Limb (tissue), 2 donors: ENCODE measurements at regions not wholly inside any gene's neighbourhood (a gene's known extent, or its start where the extent isn't known, plus 50 kb on each side); places are given as distances from the start of the nearest gene placed in this dataset.
"Not testable (repeated sequence)": the region's sequence is repeated elsewhere in the genome, so short reads cannot be mapped to it uniquely, and the experiment has no call there.

Experiments
- DNase-seq, 2 donors: peaks; one replicate each; pipeline ENCODE4 v3.0.0-alpha.2; 2016; ENCODE audit errors: extremely low spot score in 2 of 2

DNA sequence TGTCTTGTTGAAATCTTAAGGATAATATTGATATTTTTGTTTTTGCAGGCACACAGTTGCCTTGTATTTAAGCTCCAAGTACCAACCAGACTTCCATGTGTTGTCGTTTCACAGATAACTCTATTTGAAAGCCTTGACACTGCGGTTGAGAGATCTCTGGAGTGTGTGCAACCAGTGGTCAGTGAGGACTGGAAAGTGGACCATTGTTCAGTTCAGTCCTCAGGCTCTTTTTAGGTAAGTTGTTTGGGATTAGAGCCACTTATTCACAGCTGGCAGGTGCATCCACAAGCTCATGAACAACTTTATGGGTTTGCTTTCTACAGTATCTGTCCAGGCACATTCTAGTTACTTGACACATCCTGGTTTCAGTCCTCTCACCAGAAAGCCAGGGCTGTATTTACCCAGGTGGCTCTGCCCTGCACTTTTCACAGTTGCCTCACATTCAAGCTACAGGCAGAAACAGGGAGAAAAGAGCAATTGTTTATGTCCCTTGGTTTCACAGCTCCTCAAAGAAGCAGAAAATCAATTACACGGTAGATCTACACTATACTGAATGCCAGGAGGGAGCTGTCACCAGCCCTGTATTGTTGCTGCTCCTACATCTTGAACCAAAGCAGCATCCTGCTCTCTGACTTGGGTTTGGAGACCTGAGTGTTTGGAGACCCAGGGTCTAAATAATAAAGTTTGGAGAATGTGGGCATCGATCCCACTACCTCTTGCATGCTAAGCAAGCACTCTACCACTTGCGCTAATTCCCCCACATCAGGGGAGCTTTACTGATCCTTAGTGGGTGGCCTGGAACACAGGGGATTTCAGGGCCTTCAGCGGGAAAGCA is 543.3 kb downstream of the PRIM2 start:
- not testable (repeated sequence) for DNase-seq

DNA sequence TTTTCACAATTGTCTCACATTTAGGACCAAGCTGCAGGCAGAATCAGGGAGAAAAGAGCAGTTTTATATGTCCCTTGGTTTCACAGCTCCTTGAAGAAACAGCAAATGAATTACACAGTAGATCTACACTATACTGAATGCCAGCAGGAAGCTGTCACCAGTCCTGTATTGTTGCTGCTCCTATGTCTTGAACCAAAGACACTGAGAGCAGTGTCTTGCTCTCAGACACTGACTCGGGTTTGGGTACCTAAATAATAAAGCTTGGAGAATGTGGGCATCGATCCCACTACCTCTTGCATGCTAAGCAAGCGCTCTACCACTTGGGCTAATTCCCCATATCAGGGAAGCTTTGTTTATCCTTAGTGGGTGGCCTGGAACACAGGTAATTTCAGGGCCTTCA is 552.7 kb downstream of the PRIM2 start:
- DNase-seq, result not testable (repeated sequence)

DNA sequence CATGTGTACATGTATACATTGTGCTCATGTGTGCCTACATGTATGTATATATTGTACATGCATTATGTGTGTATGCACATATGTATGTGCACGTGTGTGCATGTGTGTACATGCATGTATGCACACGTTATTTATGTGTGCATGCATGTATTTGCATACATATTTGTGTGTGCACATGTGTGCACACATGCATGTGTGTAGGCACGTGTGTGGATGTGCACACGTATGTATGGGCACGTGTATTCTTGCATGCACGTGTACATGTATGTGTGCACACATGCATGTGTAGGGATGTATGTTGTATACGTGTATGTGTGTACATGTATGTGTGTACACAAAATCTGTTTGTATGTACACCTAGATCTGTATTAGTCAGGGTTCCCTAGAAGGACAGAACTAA is 556.0 kb downstream of the PRIM2 start:
- DNase-seq, result not testable (repeated sequence)

DNA sequence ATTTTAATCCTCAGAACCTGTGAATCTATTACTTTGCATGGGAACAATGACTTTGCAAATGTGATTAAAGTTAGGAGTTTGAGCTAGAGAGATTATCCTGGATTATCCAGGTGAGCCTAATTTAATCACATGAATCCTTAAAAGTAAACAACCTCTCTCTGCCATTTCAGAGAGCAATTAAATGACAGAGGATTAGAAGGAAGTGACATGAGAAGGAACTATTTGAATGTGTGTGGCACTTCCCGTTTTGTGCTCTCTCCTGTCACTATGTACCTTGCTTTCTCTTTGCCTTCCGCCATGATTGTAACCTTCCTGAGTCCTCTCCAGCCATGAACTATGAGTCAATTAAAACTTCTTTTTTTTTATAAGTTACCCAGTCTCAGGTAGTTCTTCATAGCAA is 559.2 kb downstream of the PRIM2 start:
- not testable (repeated sequence) for DNase-seq

DNA sequence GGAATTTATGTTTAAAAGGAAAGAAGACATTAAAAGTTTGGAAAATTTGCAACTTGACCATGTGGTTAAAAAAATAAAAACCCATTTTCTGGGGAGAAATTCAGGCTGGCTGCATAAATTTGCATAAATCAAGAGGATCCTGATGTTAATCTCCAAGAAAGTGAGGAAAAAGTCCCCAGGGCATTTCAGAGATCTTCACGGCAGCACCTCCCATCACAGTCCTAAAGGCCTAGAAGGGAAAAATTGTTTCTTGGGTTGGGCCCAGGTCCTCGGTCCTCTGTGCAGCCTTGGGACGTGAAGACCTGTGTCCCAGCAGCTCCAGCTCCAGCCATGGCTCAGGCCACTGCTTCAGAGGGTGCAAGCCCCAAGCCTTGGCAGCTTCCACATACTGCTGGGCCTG is 560.3 kb downstream of the PRIM2 start:
- not testable (repeated sequence) for DNase-seq

DNA sequence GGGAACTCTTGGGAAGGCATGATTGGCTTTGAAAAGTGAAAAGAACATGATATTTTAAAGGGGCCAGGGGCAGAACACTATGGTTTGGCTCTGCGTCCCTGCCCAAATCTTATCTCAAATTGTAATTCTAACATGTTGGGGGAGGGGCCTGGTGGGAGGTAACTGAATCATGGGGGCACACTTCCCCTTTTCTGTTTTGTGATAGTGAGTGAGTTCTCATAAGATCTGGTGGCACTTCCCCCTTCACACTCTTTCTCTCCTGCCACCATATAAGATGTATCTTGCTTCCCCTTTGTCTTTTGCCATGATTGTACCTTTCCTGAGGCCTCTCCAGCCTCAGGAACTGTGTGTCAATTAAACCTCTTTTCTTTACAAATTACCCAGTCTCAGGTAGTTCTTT is 561.4 kb downstream of the PRIM2 start:
- DNase-seq, result not testable (repeated sequence)

DNA sequence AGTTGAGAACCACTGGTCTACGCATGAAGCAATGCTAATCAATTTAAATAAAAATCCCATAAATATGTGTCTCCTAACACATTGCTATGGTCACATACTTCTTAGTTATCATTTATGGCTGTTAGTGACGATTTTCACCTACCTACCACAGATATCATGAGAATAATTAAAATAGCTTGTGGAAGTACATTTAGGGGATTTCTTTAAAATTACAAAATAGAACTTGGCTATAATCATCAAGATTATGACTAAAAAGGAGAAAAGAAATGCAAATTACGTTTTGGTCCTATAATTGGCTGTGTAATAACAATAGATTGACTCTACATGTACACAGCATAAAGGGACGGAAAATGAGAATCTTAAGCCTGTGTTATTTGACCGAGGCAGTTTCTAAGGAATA is 581.4 kb downstream of the PRIM2 start:
- not testable (repeated sequence) for DNase-seq

DNA sequence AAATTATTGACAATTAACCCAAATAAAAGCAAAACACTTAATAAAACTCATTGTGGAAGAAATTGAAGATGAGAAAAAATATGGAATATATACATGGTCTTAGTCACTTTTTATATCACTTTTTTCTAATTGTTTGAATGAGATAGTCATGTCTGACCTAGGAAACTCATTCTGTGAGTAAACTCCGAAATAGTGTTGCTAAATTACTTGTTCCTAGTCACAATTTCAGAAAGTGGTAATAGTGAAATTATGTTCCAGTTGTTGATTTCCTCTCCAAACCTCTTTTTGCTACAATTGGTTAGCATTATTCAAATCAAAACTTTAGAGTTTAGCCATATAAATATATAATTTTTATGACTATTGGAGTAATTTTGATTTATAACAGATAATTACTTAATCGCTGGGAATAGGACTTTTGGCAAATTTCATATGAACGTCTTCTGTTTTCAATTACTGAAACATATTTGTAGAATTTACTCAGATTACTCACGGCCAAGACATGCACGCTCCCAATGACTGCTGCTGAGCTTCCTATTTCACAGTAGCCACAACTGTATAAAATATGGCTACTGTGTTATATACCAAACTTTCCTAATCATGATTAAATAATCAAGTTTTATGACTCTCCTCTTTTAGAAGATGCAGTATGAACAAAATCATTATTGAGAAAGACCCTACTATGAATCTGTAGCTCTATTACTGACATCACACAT is 583.4 kb downstream of the PRIM2 start:
- not testable (repeated sequence) for DNase-seq

DNA sequence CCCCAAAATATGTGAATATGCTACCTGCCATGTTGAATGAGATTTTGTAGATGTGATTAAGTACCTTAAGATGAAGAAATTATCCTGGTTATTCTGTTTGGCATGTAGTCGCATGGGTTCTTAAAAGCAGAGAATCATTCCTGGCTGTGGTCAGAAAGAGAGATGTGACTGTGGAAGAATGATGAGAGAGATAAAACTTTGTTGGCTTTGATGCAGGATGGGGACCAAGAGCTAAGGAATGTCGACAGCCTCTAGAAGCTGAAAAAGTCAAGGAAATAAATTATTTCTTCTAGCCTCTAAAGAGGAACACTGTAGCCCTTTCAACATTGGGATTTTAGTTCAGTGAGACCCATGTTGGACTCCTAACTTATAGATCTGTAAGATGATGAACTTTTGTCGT is 584.0 kb downstream of the PRIM2 start:
- DNase-seq, result not testable (repeated sequence)

DNA sequence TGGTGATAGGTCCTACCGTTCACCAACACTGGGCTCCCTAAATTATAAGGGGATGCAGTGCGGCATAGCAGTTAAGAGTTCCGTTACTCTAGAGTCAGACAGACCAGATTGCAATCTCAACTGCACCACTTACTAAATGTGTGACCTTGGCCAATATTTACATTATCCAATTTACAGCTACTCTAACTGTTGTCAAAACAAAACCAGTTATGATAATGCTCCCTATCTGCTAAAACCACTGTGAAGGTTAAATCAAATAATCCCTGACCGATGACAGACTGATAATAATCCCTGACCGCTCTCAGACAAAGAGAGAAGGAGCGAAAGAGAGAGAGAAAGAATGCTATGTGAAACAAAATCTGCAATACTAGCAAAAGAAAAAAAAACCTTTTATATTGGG is 586.9 kb downstream of the PRIM2 start:
- DNase-seq, result not testable (repeated sequence)

DNA sequence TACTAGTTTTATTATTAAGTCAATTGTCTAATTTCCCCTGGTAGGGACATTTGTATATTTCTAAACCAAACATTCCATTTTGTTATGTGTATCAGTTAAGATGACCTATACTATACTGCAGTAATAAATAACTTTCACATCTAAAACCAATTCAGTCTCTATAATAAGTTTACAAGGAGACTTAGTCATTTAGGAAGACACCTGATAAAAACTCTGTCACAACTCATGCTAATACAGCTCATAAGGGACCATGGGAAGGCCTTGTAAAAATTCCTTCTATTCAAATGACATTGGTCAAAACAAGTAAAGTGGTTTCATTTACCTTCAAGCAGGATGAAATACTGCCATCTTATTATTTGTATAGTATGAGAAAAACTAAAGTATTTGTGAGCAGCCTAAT is 597.9 kb downstream of the PRIM2 start:
- not testable (repeated sequence) for DNase-seq

DNA sequence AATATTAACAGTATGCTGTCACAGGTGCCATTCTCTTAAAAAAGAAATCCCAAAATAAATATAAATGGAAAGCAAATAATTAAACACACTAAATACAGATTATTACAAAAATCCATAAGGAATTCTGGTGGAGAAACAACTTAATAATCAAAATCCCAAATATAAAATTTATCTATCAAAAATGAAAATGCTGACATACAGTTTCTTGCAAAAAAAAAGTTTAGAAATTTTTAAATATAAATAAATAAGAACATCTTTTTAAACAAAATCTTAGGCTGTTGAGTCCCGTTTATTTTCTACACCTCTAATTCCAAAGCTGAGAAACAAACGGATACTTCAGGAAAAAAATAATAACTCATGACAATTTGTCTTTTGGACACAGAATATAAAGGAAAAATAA is 625.5 kb downstream of the PRIM2 start:
- not testable (repeated sequence) for DNase-seq

DNA sequence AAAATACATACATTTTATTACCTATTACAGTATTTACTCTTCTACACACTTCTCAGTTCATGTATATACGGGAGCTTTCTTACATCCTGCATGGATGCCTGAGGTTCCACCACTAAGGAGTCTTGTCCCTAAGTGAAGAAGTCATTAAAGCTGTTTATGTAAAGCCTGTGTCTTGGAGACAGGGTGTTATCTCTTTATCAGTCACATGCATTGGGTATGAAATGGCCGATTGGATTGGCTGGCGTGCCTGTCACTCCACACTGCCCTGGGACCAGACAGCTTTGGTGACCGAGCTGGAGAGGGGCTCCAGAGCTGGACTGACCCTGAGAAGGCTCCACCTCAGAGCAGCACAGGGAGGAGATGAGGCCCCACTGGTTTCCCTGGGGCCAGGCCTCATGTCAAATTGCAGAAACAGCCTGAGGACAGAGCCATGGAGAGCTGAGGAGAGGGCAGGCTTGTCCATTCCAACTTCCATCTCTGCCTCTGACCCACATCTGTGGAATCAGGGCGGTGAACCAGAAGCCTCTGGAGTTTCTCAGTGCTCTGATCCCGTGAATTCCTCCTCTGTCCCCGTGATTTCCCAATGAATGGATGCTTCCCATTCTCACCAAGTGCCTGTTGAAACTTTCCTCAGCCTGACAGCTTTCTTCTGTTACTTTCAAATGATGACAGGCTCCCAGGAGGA is 628.8 kb downstream of the PRIM2 start:
- DNase-seq, result not testable (repeated sequence)

DNA sequence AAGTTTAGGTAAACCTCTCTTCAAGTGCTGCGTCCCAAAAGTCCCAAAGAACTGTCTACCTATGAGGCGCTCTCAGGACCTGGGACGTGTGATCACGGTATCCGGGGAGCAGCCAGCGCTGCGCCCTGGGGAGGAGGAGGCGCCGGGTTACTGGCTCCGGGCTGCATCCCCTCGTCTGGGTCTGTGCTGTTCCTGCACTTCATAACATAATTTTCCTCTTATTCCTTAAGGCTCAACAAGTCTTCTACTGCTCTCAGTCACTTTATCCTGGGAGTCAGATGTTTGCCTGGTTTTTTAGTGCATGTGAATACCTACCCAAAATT is 629.3 kb downstream of the PRIM2 start:
- DNase-seq, result not testable (repeated sequence)

DNA sequence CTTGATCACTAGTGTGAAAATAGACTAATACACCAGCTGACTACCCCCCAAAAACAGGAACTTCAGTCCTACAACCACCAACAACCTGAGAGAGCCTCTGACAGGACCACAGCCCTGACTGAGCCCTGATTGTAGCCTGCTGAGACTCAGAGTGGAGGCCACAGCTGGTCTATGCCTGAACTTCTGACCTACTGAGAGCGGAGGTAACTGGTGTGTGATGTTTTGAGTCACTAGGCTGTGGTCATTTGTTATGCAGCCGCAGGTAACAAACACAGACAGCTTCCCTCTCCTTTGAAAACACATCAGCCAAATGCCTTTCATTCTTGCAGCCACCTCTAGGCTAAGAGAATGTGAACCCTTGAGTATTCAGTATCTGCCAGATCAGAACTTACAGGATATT is 631.1 kb downstream of the PRIM2 start:
- not testable (repeated sequence) for DNase-seq

DNA sequence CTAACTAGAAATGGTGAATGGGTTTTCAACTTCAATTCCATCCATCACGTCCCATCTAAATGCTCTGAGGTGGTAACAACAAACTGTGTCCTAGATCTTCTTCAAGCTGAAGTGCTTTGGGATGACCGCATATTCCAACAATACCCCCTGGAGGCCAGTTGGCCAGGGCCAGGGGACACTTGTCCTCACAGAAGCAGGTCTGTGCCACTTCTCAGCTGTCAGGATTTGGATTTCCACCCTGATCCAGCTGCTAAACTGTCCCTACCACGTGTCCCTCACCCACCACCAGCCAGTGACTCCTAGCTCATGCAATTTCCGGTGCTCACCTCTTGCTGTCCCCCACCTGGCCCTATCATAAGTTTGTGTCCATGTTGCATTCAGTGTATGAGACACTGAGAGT is 633.0 kb downstream of the PRIM2 start:
- DNase-seq, result not testable (repeated sequence)

DNA sequence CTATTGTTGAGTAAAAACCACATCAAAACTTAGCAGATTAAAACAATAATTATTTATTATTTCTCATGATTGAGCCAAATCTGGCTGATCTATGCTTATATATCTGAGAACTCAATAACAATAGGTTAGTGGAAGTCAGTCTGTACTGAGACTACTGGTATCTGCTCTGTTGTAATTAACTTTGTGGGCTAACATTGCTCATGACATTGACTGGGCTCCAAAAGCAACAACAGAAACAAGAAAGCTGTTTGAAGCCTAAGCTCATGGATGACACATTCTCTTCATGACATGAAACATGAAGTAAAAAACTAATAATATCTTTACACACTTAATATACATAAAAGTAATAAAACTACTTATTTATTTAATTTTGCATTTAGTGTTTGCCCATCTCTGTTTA is 649.3 kb downstream of the PRIM2 start:
- not testable (repeated sequence) for DNase-seq

DNA sequence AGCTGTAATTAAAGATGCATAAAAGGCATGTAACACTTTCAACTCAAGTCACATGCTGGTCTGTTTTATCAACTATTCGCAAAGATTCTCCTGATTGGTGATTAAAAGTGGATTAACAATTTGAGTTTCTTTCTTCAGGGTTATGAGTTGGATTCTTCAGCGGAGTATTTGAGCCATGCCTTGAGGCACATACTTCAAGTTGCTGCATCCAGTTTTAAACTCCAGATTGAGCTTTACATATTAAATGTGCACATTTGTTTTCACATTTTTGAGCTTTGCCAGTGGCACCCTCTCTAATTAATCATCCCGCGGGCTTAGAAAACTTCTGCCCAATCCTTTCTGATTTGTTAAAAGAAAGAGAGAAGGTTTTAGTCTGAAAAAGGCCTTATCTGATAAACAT is 654.5 kb downstream of the PRIM2 start:
- DNase-seq, result not testable (repeated sequence)

DNA sequence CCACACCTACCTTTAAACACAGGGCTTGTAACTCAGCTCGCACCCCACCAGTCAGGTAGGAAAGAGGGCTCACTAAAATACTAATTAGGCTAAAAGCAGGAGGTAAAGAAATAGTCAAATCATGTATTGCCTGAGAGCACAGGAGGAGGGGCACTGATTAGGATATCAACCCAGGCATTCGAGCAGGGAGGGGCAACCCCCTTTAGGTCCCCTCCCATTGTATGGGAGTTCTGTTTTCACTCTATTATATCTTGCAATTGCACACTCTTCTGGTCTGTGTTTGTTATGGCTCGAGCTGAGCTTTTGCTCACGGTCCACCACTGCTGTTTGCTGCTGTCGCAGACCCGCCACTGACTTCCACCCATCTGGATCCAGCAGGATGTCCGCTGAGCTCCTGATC is 657.2 kb downstream of the PRIM2 start:
- DNase-seq, result no peak

DNA sequence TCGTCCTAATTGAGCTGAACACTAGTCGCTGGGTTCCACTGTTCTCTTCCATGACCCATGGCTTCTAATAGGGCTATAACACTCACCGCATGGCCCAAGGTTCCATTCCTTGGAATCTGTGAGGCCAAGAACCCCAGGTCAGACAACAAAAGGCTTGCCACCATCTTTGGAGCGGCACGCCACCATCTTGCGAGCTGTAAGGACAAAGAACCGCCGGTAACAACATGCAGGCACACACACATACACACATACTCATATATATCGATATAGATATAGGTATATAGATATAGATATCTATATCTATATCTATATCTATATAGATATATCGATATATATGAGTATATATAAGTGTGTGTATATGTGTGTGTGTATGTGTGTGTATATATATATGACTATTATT is 657.7 kb downstream of the PRIM2 start:
- not testable (repeated sequence) for DNase-seq

DNA sequence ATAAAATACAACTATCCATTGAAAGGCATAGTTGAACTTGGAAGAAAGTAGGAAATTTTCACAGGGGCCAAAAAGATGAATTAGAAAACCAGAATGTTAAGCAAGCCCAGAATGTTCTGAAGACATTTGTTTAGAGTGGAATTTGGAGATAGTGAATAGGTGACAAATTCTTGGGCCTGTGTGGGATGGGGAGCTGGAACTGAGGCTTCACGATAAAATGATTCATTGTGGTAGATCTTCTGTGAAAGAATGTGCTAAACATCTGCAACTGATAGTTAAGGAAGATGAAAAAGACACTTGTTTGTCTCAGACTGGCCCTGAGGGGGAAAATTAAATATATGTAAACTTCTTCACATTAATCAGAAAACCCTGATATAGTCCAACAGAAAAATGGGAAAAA is 658.9 kb downstream of the PRIM2 start:
- not testable (repeated sequence) for DNase-seq

DNA sequence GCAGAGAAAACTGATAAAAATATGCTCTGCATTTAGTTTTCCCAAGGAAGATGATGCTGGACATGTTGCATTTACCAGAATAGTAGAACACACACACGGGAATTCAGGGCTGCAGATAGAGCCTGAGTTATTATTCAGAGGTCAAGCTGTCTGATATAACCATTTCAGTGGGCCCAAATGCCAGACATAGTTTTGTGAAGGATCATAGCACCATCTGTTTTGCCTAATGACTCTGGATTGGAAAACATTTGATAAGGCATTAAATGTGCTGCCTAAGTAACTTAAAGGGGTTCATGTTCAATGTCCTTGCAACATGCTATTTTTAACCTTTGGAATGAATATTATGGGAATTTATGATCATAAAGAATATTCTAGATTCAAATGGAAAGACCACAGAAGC is 666.2 kb downstream of the PRIM2 start:
- not testable (repeated sequence) for DNase-seq
